Smooth muscle cell (in vitro differentiated cells): ENCODE measurements at regions not wholly inside any gene's neighbourhood (a gene's known extent, or its start where the extent isn't known, plus 50 kb on each side); places are given as distances from the start of the nearest gene placed in this dataset.
A peak's percentile ranks its signal among the peaks of the same experiment; 100 is the strongest.

ENCODE experiments used
- DNase-seq: peaks from one replicate; lab custom pipeline; 2025; ENCODE audit not compliant: unreplicated experiment; lab: John Stamatoyannopoulos, UW
- H2AFZ ChIP-seq: fragments of 200-600 bp; sonication (generic); 2 replicates; pipeline ENCODE4 v1.6.0; 2016; ENCODE audit warnings: antibody characterized with exemption, low read depth, mild to moderate bottlenecking
- H3F3A ChIP-seq: fragments of 200-600 bp; sonication (generic); 2 replicates; pipeline ENCODE4 v1.6.0; 2017; ENCODE audit warnings: antibody characterized with exemption, low read depth
- H3K27ac ChIP-seq: fragments of 200-600 bp; sonication (generic); 2 replicates; pipeline ENCODE4 v1.5.1; 2016; ENCODE audit warnings: low read depth, mild to moderate bottlenecking
- H3K27me3 ChIP-seq: fragments of 200-600 bp; sonication (generic); 2 replicates; pipeline ENCODE4 v1.6.1; 2016; ENCODE audit warnings: low read depth, mild to moderate bottlenecking
- H3K36me3 ChIP-seq: fragments of 200-600 bp; sonication (generic); 2 replicates; pipeline ENCODE4 v1.5.1; 2016; ENCODE audit warnings: low read depth
- H3K4me1 ChIP-seq: fragments of 200-600 bp; sonication (generic); 2 replicates; pipeline ENCODE4 v1.5.1; 2016; ENCODE audit warnings: low read depth
- H3K4me2 ChIP-seq: fragments of 200-600 bp; sonication (generic); 2 replicates; pipeline ENCODE4 v1.6.0; 2016; ENCODE audit warnings: mild to moderate bottlenecking
- H3K4me3 ChIP-seq: fragments of 200-600 bp; sonication (generic); 2 replicates; pipeline ENCODE4 v1.5.1; 2016; ENCODE audit warnings: mild to moderate bottlenecking
- H3K79me2 ChIP-seq: fragments of 200-600 bp; sonication (generic); 2 replicates; pipeline ENCODE4 v1.6.0; 2016; ENCODE audit warnings: low read depth, mild to moderate bottlenecking
- H3K9ac ChIP-seq: fragments of 200-600 bp; sonication (generic); 2 replicates; pipeline ENCODE4 v1.6.0; 2016; ENCODE audit warnings: low read depth
- H3K9me3 ChIP-seq: fragments of 200-600 bp; sonication (generic); replicated peaks from 2 replicates; pipeline ENCODE4 v1.5.1; 2016; ENCODE audit warnings: low read depth
- H4K20me1 ChIP-seq: fragments of 200-600 bp; sonication (generic); 2 replicates; pipeline ENCODE4 v1.6.0; 2016; ENCODE audit warnings: low read depth
- CTCF ChIP-seq: fragments of 200-600 bp; sonication (generic); IDR thresholded peaks from 2 replicates; pipeline ENCODE4 v1.5.1; 2017; ENCODE audit warnings: borderline replicate concordance, mild to moderate bottlenecking, antibody characterized with exemption; ENCODE audit not compliant: insufficient read depth, poor library complexity, severe bottlenecking
- WGBS: methylation state at CpG from one replicate; pipeline ENCODE4 v1.1.7; 2016; ENCODE audit warnings: low lambda C conversion rate; 5-methylcytosine and 5-hydroxymethylcytosine counted together

DNA sequence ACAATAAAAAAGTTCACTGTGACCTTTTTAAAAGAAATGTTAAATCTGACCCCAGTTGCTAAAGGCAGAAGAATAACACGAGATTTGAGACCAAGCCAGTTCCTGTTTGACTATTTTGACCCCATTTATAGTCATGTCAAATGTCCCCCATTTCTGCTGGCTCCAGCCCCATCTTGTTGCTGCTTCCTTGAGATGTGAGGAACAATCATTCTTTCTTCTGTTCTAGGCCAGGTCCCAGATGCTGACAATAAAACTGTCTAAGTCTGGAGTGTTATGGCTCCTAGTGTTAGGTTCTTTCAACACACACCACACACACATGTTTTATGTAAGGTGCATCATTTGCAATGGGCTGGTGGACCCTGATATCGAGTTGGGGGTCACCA lies 92.0 kb upstream of the CYP1B1 start:
- no peak for TF ChIP-seq CTCF
- Histone ChIP-seq H3K4me3 (no peak overlapping the region), H3K9ac (no peak overlapping the region), H2AFZ (no peak overlapping the region), H3K27me3 (no peaks in the 10 kb centered on the region), H3K36me3 (no peaks in the 10 kb centered on the region), H3K27ac (no peak overlapping the region), H3K9me3 (no peaks in the 10 kb centered on the region), H3K4me2 (peak overlapping the region; percentile 64), H4K20me1 (no peaks in the 10 kb centered on the region), H3K4me1 (no peaks in the 10 kb centered on the region), H3K79me2 (no peaks in the 10 kb centered on the region), H3F3A (no peaks in the 10 kb centered on the region)
- 85% methylated on average over 2 of the region's 2 CpGs for WGBS
- DNase-seq = no peak

- TF ChIP-seq CTCF = no peak
- no peaks in the 10 kb centered on the region for H3K79me2 ChIP-seq
These were observed 89.7 kb upstream of the CYP1B1 start for GRCh38 chr2:38165698-38166097.

GRCh38 chr2:38164881-38165280 lies 88.9 kb upstream of the CYP1B1 start:
- no peak for TF ChIP-seq CTCF
- 100% methylated on average over 4 of the region's 4 CpGs for WGBS

More at GRCh38 chr2:38165698-38166097, 89.7 kb upstream of the CYP1B1 start:
- Histone ChIP-seq H3K36me3 (no peaks in the 10 kb centered on the region), H3K4me2 (no peak overlapping the region), H3K9ac (no peak overlapping the region), H3F3A (no peaks in the 10 kb centered on the region), H4K20me1 (no peaks in the 10 kb centered on the region), H3K27ac (no peak overlapping the region), H3K27me3 (no peaks in the 10 kb centered on the region), H2AFZ (no peak overlapping the region), H3K9me3 (no peaks in the 10 kb centered on the region), H3K4me3 (no peak overlapping the region), H3K4me1 (no peaks in the 10 kb centered on the region)
- DNase-seq = no peak
- WGBS = 98% methylated on average over 2 of the region's 2 CpGs

DNA sequence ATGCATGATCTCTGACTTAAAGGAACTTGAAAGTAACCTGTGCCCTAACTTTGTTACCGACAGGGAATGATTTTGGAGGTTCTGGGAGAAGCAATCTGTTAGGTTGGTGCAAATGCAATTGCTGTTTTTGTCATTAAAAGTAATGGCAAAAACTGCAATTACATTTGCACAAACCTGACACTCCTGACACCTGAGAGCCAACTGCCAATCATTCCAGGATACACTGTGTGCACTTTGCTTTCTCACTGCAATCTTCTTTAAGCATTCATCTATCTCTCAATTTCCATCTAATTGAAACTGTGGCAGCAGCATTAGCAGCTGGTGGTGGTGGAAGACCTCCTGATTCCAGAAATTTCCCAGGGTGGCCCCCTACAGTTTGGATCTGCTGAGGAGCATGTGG lies 87.6 kb upstream of the CYP1B1 start:
- DNase-seq = no peak

More at GRCh38 chr2:38164881-38165280, 88.9 kb upstream of the CYP1B1 start:
- Histone ChIP-seq H3K27me3 (no peaks in the 10 kb centered on the region), H3K9me3 (no peaks in the 10 kb centered on the region), H2AFZ (no peak overlapping the region), H3K36me3 (no peaks in the 10 kb centered on the region), H3K4me1 (no peaks in the 10 kb centered on the region), H4K20me1 (no peaks in the 10 kb centered on the region), H3K4me2 (no peak overlapping the region), H3K4me3 (no peak overlapping the region), H3K79me2 (no peaks in the 10 kb centered on the region), H3K27ac (no peak overlapping the region), H3F3A (no peaks in the 10 kb centered on the region), H3K9ac (no peak overlapping the region)
- no peak for DNase-seq

More for the DNA sequence above, 87.6 kb upstream of the CYP1B1 start:
- WGBS = 100% methylated on average over 1 of the region's 1 CpG
- no peak overlapping the region for H3K27ac ChIP-seq
- no peak overlapping the region for H2AFZ ChIP-seq
- no peaks in the 10 kb centered on the region for H3K9me3 ChIP-seq
- H3K4me1 ChIP-seq = no peaks in the 10 kb centered on the region
- H3F3A ChIP-seq = no peaks in the 10 kb centered on the region
- H3K4me2 ChIP-seq = no peak overlapping the region
- H3K4me3 ChIP-seq = no peak overlapping the region
- H3K9ac ChIP-seq = no peak overlapping the region
- H4K20me1 ChIP-seq = no peaks in the 10 kb centered on the region
- H3K36me3 ChIP-seq = no peaks in the 10 kb centered on the region
- H3K27me3 ChIP-seq = no peaks in the 10 kb centered on the region
- H3K79me2 ChIP-seq = no peaks in the 10 kb centered on the region
- TF ChIP-seq CTCF = no peak
